BE2C (cell line): ENCODE measurements at regions not wholly inside any gene's neighbourhood (a gene's known extent, or its start where the extent isn't known, plus 50 kb on each side); places are given as distances from the start of the nearest gene placed in this dataset.

Source experiments
- DNase-seq: peaks from one replicate; pipeline ENCODE4 v3.0.0-alpha.2; 2020
- H3K27me3 ChIP-seq: fragments of 250-450 bp; sonication (Bioruptor Pico); 2 replicates; pipeline ENCODE4 v1.5.1; 2020; ENCODE audit warnings: mild to moderate bottlenecking
- H3K36me3 ChIP-seq: fragments of 250-450 bp; sonication (Bioruptor Pico); 2 replicates; pipeline ENCODE4 v1.5.1; 2020; ENCODE audit warnings: mild to moderate bottlenecking
- H3K4me1 ChIP-seq: fragments of 250-450 bp; sonication (Bioruptor Pico); 2 replicates; pipeline ENCODE4 v1.5.1; 2020
- H3K4me3 ChIP-seq: 2 replicates; pipeline ENCODE4 v1.5.1; 2011; ENCODE audit warnings: low read depth, low read length
- H3K9me3 ChIP-seq: fragments of 250-450 bp; sonication (Bioruptor Pico); 2 replicates; pipeline ENCODE4 v1.5.1; 2020
- CTCF ChIP-seq: IDR thresholded peaks from 2 replicates; pipeline ENCODE4 v1.5.1; 2012; ENCODE audit warnings: mild to moderate bottlenecking, low read depth, low read length

GRCh38 chr1:98472878-98473277 is 188.6 kb upstream of the SNX7 start:
- H3K27me3 ChIP-seq = no peaks in the 10 kb centered on the region
- no peak overlapping the region for H3K4me3 ChIP-seq
- no peak for DNase-seq
- H3K9me3 ChIP-seq = no peaks in the 10 kb centered on the region
- no peaks in the 10 kb centered on the region for H3K4me1 ChIP-seq
- TF ChIP-seq CTCF = no peak
- no peaks in the 10 kb centered on the region for H3K36me3 ChIP-seq

GRCh38 chr1:98471633-98472032 is 189.9 kb upstream of the SNX7 start:
- H3K27me3 ChIP-seq = no peaks in the 10 kb centered on the region
- H3K9me3 ChIP-seq = no peaks in the 10 kb centered on the region
- H3K36me3 ChIP-seq = no peaks in the 10 kb centered on the region
- no peak for TF ChIP-seq CTCF
- no peak for DNase-seq
- H3K4me1 ChIP-seq = peaks cover 10% of the 10 kb centered on the region
- H3K4me3 ChIP-seq = no peak overlapping the region

- TF ChIP-seq CTCF = peak; percentile 92
- peak; percentile 20 for DNase-seq
- Histone ChIP-seq H3K27me3 (no peaks in the 10 kb centered on the region), H3K9me3 (no peaks in the 10 kb centered on the region), H3K36me3 (no peaks in the 10 kb centered on the region), H3K4me1 (peaks cover 11% of the 10 kb centered on the region), H3K4me3 (peak overlapping the region; percentile 49)
Observed at GRCh38 chr1:98468111-98468717, 193.3 kb upstream of the SNX7 start.

GRCh38 chr1:98467586-98467985 is 193.9 kb upstream of the SNX7 start:
- peak overlapping the region; percentile 49 for H3K4me3 ChIP-seq
- H3K27me3 ChIP-seq = no peaks in the 10 kb centered on the region
- peaks cover 11% of the 10 kb centered on the region for H3K4me1 ChIP-seq
- no peak for TF ChIP-seq CTCF
- H3K36me3 ChIP-seq = no peaks in the 10 kb centered on the region
- no peaks in the 10 kb centered on the region for H3K9me3 ChIP-seq
- DNase-seq = peak; percentile 52

GRCh38 chr1:98467122-98467521 is 194.4 kb upstream of the SNX7 start:
- Histone ChIP-seq H3K9me3 (no peaks in the 10 kb centered on the region), H3K4me1 (peaks cover 11% of the 10 kb centered on the region), H3K27me3 (no peaks in the 10 kb centered on the region), H3K4me3 (no peak overlapping the region), H3K36me3 (no peaks in the 10 kb centered on the region)
- DNase-seq = no peak
- no peak for TF ChIP-seq CTCF

- no peaks in the 10 kb centered on the region for H3K27me3 ChIP-seq
- H3K4me1 ChIP-seq = peaks cover 3% of the 10 kb centered on the region
- no peak overlapping the region for H3K4me3 ChIP-seq
- no peak for DNase-seq
- TF ChIP-seq CTCF = no peak
- H3K9me3 ChIP-seq = no peaks in the 10 kb centered on the region
- no peaks in the 10 kb centered on the region for H3K36me3 ChIP-seq
Observed at GRCh38 chr1:98461873-98462385, 199.6 kb upstream of the SNX7 start.
